ENCODE measurements at regions not wholly inside any gene's neighbourhood (a gene's known extent, or its start where the extent isn't known, plus 50 kb on each side); places are given as distances from the start of the nearest gene placed in this dataset.

- Mint-ChIP-seq H3K9me3 (ENCODE audit: unreplicated experiment) (peaks cover 10% of the 10 kb centered on the region), H3K36me3 (ENCODE audit: unreplicated experiment) (no peaks in the 10 kb centered on the region), H3K4me1 (ENCODE audit: unreplicated experiment) (peaks cover 8% of the 10 kb centered on the region), H3K4me3 (ENCODE audit: unreplicated experiment) (no peak overlapping the region), H3K27ac (ENCODE audit: unreplicated experiment) (no peak overlapping the region), H3K27me3 (ENCODE audit: unreplicated experiment) (no peaks in the 10 kb centered on the region)
- TF ChIP-seq, protein P1, sequence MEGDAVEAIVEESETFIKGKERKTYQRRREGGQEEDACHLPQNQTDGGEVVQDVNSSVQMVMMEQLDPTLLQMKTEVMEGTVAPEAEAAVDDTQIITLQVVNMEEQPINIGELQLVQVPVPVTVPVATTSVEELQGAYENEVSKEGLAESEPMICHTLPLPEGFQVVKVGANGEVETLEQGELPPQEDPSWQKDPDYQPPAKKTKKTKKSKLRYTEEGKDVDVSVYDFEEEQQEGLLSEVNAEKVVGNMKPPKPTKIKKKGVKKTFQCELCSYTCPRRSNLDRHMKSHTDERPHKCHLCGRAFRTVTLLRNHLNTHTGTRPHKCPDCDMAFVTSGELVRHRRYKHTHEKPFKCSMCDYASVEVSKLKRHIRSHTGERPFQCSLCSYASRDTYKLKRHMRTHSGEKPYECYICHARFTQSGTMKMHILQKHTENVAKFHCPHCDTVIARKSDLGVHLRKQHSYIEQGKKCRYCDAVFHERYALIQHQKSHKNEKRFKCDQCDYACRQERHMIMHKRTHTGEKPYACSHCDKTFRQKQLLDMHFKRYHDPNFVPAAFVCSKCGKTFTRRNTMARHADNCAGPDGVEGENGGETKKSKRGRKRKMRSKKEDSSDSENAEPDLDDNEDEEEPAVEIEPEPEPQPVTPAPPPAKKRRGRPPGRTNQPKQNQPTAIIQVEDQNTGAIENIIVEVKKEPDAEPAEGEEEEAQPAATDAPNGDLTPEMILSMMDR (IDR thresholded peaks at IDR 0.05), result no peak
- no peak for DNase-seq (ENCODE audit: extremely low spot score, unreplicated experiment)
Observed at GRCh38 chr6:1513215-1513780, 96.4 kb upstream of the FOXC1 start.

DNA sequence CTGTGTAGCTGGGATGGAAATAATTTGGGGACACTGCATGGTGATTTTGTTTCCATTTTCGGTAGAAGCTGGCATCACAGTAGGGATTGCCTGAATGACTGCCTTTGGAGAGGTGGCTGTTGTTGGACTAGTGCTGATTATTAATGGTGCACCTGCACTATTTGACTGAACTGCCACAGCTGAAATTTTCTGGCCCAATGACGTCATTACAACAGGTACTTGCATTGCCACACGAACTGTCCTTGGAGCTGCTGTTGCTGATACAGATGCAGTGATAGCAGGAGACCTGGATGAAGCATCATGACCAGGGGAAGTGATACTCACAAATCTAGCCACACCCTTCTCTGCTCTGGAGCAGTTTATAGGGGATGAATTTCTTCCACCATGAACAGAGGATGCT lies 95.6 kb upstream of the FOXC1 start:
- no peak for DNase-seq (ENCODE audit: extremely low spot score, unreplicated experiment)
- Mint-ChIP-seq H3K27ac (ENCODE audit: unreplicated experiment) (no peak overlapping the region), H3K4me3 (ENCODE audit: unreplicated experiment) (no peak overlapping the region), H3K36me3 (ENCODE audit: unreplicated experiment) (no peaks in the 10 kb centered on the region), H3K4me1 (ENCODE audit: unreplicated experiment) (peaks cover 8% of the 10 kb centered on the region), H3K27me3 (ENCODE audit: unreplicated experiment) (no peaks in the 10 kb centered on the region), H3K9me3 (ENCODE audit: unreplicated experiment) (peaks cover 9% of the 10 kb centered on the region)
- TF ChIP-seq, protein P1 (IDR thresholded peaks at IDR 0.05), result no peak

- peaks cover 8% of the 10 kb centered on the region for H3K4me1 Mint-ChIP-seq (ENCODE audit: unreplicated experiment)
- H3K36me3 Mint-ChIP-seq (ENCODE audit: unreplicated experiment), result no peaks in the 10 kb centered on the region
- no peak overlapping the region for H3K4me3 Mint-ChIP-seq (ENCODE audit: unreplicated experiment)
- H3K9me3 Mint-ChIP-seq (ENCODE audit: unreplicated experiment), result no peaks in the 10 kb centered on the region
- H3K27me3 Mint-ChIP-seq (ENCODE audit: unreplicated experiment), result no peaks in the 10 kb centered on the region
- H3K27ac Mint-ChIP-seq (ENCODE audit: unreplicated experiment), result no peak overlapping the region
- DNase-seq (ENCODE audit: extremely low spot score, unreplicated experiment), result no peak
- TF ChIP-seq, protein P1 (IDR thresholded peaks at IDR 0.05), result no peak
Observed at GRCh38 chr6:1515280-1515679, 94.4 kb upstream of the FOXC1 start.

DNA sequence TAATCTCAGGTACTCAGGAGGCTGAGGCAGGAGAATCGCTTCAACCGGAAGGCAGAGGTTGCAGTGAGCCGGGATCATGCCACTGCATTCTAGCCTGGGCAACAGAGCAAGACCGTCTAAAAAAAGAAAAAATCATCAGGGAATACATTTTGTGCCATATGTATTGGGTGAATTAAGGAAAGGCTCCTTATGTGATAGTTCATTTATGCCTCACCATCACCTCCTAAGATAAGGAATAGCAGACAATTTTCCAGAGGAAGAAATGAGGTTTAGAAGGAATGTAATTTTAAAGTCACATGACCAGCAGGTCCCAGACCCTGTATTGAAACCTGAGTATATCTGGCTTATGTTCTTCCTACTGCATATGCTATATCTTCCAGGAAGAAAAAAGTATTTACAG lies 93.9 kb upstream of the FOXC1 start:
- H3K36me3 Mint-ChIP-seq (ENCODE audit: unreplicated experiment), result no peaks in the 10 kb centered on the region
- H3K27me3 Mint-ChIP-seq (ENCODE audit: unreplicated experiment), result no peaks in the 10 kb centered on the region
- TF ChIP-seq, protein P1 (IDR thresholded peaks at IDR 0.05), result no peak
- peaks cover 8% of the 10 kb centered on the region for H3K4me1 Mint-ChIP-seq (ENCODE audit: unreplicated experiment)
- H3K27ac Mint-ChIP-seq (ENCODE audit: unreplicated experiment), result no peak overlapping the region
- no peaks in the 10 kb centered on the region for H3K9me3 Mint-ChIP-seq (ENCODE audit: unreplicated experiment)
- no peak overlapping the region for H3K4me3 Mint-ChIP-seq (ENCODE audit: unreplicated experiment)
- no peak for DNase-seq (ENCODE audit: extremely low spot score, unreplicated experiment)

DNA sequence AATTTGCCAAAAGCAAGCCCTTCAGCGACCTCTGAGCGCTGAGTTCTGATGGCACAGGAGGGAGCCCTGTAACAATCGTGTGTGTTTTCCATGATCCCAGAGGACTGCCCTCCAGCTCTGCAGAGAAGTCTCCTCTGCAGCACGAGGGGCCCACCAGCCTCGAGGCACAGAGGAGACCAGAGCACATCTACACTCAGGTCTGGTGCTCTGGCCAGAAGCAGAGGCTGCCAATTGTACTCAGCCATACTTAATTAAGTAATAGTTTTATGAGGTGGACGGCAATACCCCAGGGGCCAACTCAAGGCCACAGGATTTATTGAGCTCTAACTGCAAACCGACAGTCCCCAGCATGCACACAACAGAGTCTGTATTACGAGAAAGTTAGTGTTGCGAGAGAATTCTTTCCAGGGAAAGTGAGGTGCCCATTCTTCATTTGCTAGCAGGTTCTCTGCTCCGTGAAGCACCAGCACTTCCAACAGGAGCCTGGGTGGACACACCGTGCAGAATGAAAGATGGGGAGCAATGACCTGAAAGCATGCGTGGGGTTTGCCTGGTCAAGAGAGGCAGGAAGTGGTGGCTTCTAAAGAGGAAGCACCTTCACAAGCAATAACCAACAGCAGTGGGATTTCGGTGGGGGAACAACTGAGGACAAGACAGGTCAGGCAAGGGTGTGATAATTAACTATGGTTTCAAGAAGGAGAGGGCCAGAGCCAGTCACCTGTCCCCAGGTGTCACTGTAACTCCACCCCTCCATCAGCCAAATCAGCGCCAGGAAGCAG lies 92.8 kb upstream of the FOXC1 start:
- no peak overlapping the region for H3K4me3 Mint-ChIP-seq (ENCODE audit: unreplicated experiment)
- H3K9me3 Mint-ChIP-seq (ENCODE audit: unreplicated experiment), result no peaks in the 10 kb centered on the region
- H3K4me1 Mint-ChIP-seq (ENCODE audit: unreplicated experiment), result peaks cover 8% of the 10 kb centered on the region
- TF ChIP-seq, protein P1 (IDR thresholded peaks at IDR 0.05), result no peak
- H3K27ac Mint-ChIP-seq (ENCODE audit: unreplicated experiment), result no peak overlapping the region
- no peak for DNase-seq (ENCODE audit: extremely low spot score, unreplicated experiment)
- no peaks in the 10 kb centered on the region for H3K27me3 Mint-ChIP-seq (ENCODE audit: unreplicated experiment)
- H3K36me3 Mint-ChIP-seq (ENCODE audit: unreplicated experiment), result no peaks in the 10 kb centered on the region

Data from osteocyte (in vitro differentiated cells).